H9 (cell line): ENCODE measurements at regions not wholly inside any gene's neighbourhood (a gene's known extent, or its start where the extent isn't known, plus 50 kb on each side); places are given as distances from the start of the nearest gene placed in this dataset.

Source experiments
- DNase-seq: peaks from one replicate; pipeline ENCODE4 v3.0.0-alpha.2; 2017
- H2AFZ ChIP-seq: one replicate; pipeline ENCODE4 v1.6.1; 2013; ENCODE audit warnings: mild to moderate bottlenecking, low read length, control low read depth, moderate library complexity
- H2AK5ac ChIP-seq: 2 replicates; pipeline ENCODE4 v1.6.1; 2013; ENCODE audit warnings: low read length, control low read depth, mixed read lengths; ENCODE audit not compliant: insufficient read length
- H2BK120ac ChIP-seq: one replicate; pipeline ENCODE4 v1.6.1; 2013; ENCODE audit warnings: low read depth, mild to moderate bottlenecking, low read length, control low read depth, inconsistent platforms; ENCODE audit not compliant: poor library complexity, severe bottlenecking
- H2BK12ac ChIP-seq: 2 replicates; pipeline ENCODE4 v1.6.1; 2013; ENCODE audit warnings: low read length, control low read depth, mixed read lengths, low read depth; ENCODE audit not compliant: insufficient read length
- H2BK15ac ChIP-seq: 2 replicates; pipeline ENCODE4 v1.6.1; 2013; ENCODE audit warnings: low read depth, low read length, control low read depth
- H2BK20ac ChIP-seq: one replicate; pipeline ENCODE4 v1.6.1; 2013; ENCODE audit warnings: low read depth, mild to moderate bottlenecking, low read length, control low read depth, inconsistent platforms; ENCODE audit not compliant: poor library complexity, severe bottlenecking
- H2BK5ac ChIP-seq: 2 replicates; pipeline ENCODE4 v1.6.1; 2013; ENCODE audit warnings: low read length, control low read depth, mixed read lengths; ENCODE audit not compliant: insufficient read length
- H3K14ac ChIP-seq: 2 replicates; pipeline ENCODE4 v1.6.1; 2013; ENCODE audit warnings: low read length, control low read depth; ENCODE audit not compliant: insufficient read depth
- H3K18ac ChIP-seq: 2 replicates; pipeline ENCODE4 v1.6.1; 2013; ENCODE audit warnings: low read depth, mild to moderate bottlenecking, mixed read lengths, low read length, control low read depth; ENCODE audit not compliant: insufficient read length
- H3K23ac ChIP-seq: 2 replicates; pipeline ENCODE4 v1.6.1; 2013; ENCODE audit warnings: low read length, control low read depth, mixed read lengths, low read depth; ENCODE audit not compliant: insufficient read length
- H3K23me2 ChIP-seq: 2 replicates; pipeline ENCODE4 v1.6.1; 2013; ENCODE audit warnings: low read depth, mild to moderate bottlenecking, mixed read lengths, low read length, control low read depth; ENCODE audit not compliant: insufficient read length, poor library complexity, severe bottlenecking
- H3K27ac ChIP-seq: 2 replicates; pipeline ENCODE4 v1.5.1; 2013; ENCODE audit warnings: low read length, control low read depth, mixed read lengths, low read depth; ENCODE audit not compliant: insufficient read length
- H3K27me3 ChIP-seq: 2 replicates; pipeline ENCODE4 v1.6.1; 2013; ENCODE audit warnings: low read length, control low read depth, inconsistent platforms; ENCODE audit not compliant: insufficient read depth
- H3K4ac ChIP-seq: 2 replicates; pipeline ENCODE4 v1.6.1; 2013; ENCODE audit warnings: low read depth, mild to moderate bottlenecking, control low read depth, inconsistent platforms, low read length, moderate library complexity
- H3K4me1 ChIP-seq: 2 replicates; pipeline ENCODE4 v1.6.1; 2013; ENCODE audit warnings: low read length, control low read depth, inconsistent platforms; ENCODE audit not compliant: insufficient read depth
- H3K4me2 ChIP-seq: 2 replicates; pipeline ENCODE4 v1.6.1; 2013; ENCODE audit warnings: low read length, control low read depth, mixed read lengths; ENCODE audit not compliant: insufficient read length, insufficient read depth
- H3K56ac ChIP-seq: 2 replicates; pipeline ENCODE4 v1.6.1; 2013; ENCODE audit warnings: low read depth, mild to moderate bottlenecking, mixed read lengths, low read length, control low read depth; ENCODE audit not compliant: insufficient read length
- H3K79me1 ChIP-seq: 2 replicates; pipeline ENCODE4 v1.6.1; 2013; ENCODE audit warnings: low read depth, mild to moderate bottlenecking, moderate library complexity, low read length, control low read depth, inconsistent platforms; ENCODE audit not compliant: insufficient read depth, poor library complexity, severe bottlenecking
- H3K79me2 ChIP-seq: 2 replicates; pipeline ENCODE4 v1.6.1; 2013; ENCODE audit warnings: low read length, control low read depth, inconsistent platforms; ENCODE audit not compliant: insufficient read depth
- H3K9ac ChIP-seq: 2 replicates; pipeline ENCODE4 v1.6.1; 2013; ENCODE audit warnings: low read length, control low read depth, mixed read lengths; ENCODE audit not compliant: insufficient read length; ENCODE audit errors: extremely low read depth
- H3K9me3 ChIP-seq: one replicate; pipeline ENCODE4 v1.6.1; 2013; ENCODE audit warnings: low read depth, low read length, inconsistent platforms; ENCODE audit not compliant: control insufficient read depth
- H3T11ph ChIP-seq: one replicate; pipeline ENCODE4 v1.6.1; 2013; ENCODE audit warnings: mild to moderate bottlenecking, low read length, control low read depth, inconsistent platforms
- H4K20me1 ChIP-seq: one replicate; pipeline ENCODE4 v1.6.1; 2013; ENCODE audit not compliant: control insufficient read depth, insufficient read length, insufficient read depth
- H4K5ac ChIP-seq: 2 replicates; pipeline ENCODE4 v1.6.1; 2013; ENCODE audit warnings: low read depth, mild to moderate bottlenecking, mixed read lengths, low read length, control low read depth; ENCODE audit not compliant: insufficient read length
- H4K8ac ChIP-seq: replicated peaks from 2 replicates; pipeline ENCODE4 v1.6.1; 2013; ENCODE audit warnings: low read length, control low read depth, mixed read lengths, low read depth; ENCODE audit not compliant: insufficient read length
- H4K91ac ChIP-seq: 2 replicates; pipeline ENCODE4 v1.6.1; 2013; ENCODE audit warnings: low read depth, mild to moderate bottlenecking, moderate library complexity, mixed read lengths, low read length, control low read depth; ENCODE audit not compliant: insufficient read length
- H3K27ac Mint-ChIP-seq, 3 experiments: 2 replicates in 2 of 3; 3 replicates in 1 of 3; pipeline ENCODE4 v1.8.0; 2020 to 2021; ENCODE audit warnings: mixed read lengths in 3 of 3, mild to moderate bottlenecking in 1 of 3, moderate library complexity in 1 of 3
- H3K27me3 Mint-ChIP-seq: 2 replicates; pipeline ENCODE4 v1.8.0; 2021; ENCODE audit warnings: low read depth, mild to moderate bottlenecking, moderate library complexity, mixed read lengths
- H3K36me3 Mint-ChIP-seq, 3 experiments: 2 replicates in 2 of 3; 3 replicates in 1 of 3; pipeline ENCODE4 v1.8.0; 2020 to 2021; ENCODE audit warnings: low read depth in 3 of 3, mixed read lengths in 3 of 3; ENCODE audit not compliant: insufficient read depth in 1 of 3
- H3K4me1 Mint-ChIP-seq, 2 experiments: 2 replicates each; pipeline ENCODE4 v1.8.0; 2020; ENCODE audit warnings: mixed read lengths in 2 of 2
- H3K4me3 Mint-ChIP-seq, 2 experiments: 2 replicates in 1 of 2; 3 replicates in 1 of 2; pipeline ENCODE4 v1.8.0; 2020 to 2021; ENCODE audit warnings: mild to moderate bottlenecking in 2 of 2, mixed read lengths in 2 of 2, moderate library complexity in 1 of 2
- H3K9me3 Mint-ChIP-seq, 2 experiments: 2 replicates in 1 of 2; 3 replicates in 1 of 2; pipeline ENCODE4 v1.8.0; 2020; ENCODE audit warnings: mild to moderate bottlenecking in 2 of 2, mixed read lengths in 2 of 2, moderate library complexity in 1 of 2
- WGBS: extraction: QIAGEN DNeasy Blood & Tissue Kit; methylation state at CpG from one replicate; pipeline ENCODE4 v1.1.7; 2013; ENCODE audit warnings: missing lambda C conversion rate, low lambda C conversion rate, mixed read lengths; ENCODE audit not compliant: insufficient read length; ENCODE audit errors: extremely low coverage; 5-methylcytosine and 5-hydroxymethylcytosine counted together
- TF ChIP-seq, protein P1 (sequence below): fragments of 200-600 bp; sonication (generic); conservative IDR thresholded peaks from 3 replicates; pipeline ENCODE4 v1.8.0; 2021; ENCODE audit warnings: antibody characterized with exemption, mild to moderate bottlenecking

DNA sequence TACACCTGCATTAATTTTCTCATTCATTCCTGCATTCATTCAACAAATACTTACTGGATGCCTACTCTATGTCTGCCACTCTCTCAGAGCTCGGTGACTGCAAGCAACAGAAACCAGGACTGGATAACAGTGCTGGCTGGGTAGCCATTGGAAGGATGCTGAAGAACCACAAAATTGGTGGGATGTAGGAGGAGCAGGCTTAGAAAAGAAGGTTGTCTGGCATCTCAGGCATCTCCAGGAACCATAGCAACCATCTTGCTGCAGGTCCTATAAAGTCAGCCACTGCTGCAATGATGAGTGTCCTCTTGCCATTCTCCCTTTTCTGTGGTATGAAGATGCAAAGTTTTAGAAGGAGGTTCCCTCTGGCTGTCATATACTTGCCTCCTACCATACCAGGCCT, 168.6 kb downstream of the FGF18 start:
- H3K4me1 Mint-ChIP-seq = 0 out of 4 replicates have a peak, but pooled peaks cover 3% of the 10 kb centered on the region in 2 experiments
- H3K4me1 ChIP-seq = no peaks in the 10 kb centered on the region
- H3K36me3 Mint-ChIP-seq = no peaks in the 10 kb centered on the region
- no peaks in the 10 kb centered on the region for H4K20me1 ChIP-seq
- WGBS = no CpG with 5 or more reads among the region's 1 CpG
- no peak overlapping the region for H4K8ac ChIP-seq
- H2BK5ac ChIP-seq = no peak overlapping the region
- no peak overlapping the region for H3K4me2 ChIP-seq
- no peak overlapping the region for H2BK15ac ChIP-seq
- H3K18ac ChIP-seq = no peak overlapping the region
- no peak overlapping the region for H3K4ac ChIP-seq
- peaks cover 7% of the 10 kb centered on the region for H3K27me3 Mint-ChIP-seq
- no peaks in the 10 kb centered on the region for H3K27me3 ChIP-seq
- H2BK120ac ChIP-seq = no peak overlapping the region
- no peak overlapping the region for H2AK5ac ChIP-seq
- H3K56ac ChIP-seq = no peak overlapping the region
- H3K23me2 ChIP-seq = no peaks in the 10 kb centered on the region
- no peak overlapping the region for H3K23ac ChIP-seq
- no peak overlapping the region for H3T11ph ChIP-seq
- H2BK12ac ChIP-seq = no peak overlapping the region
- no peak overlapping the region for H2BK20ac ChIP-seq
- H3K9me3 ChIP-seq = no peaks in the 10 kb centered on the region
- H3K14ac ChIP-seq = no peak overlapping the region
- no peaks in the 10 kb centered on the region for H3K79me1 ChIP-seq
- no peak overlapping the region for H4K5ac ChIP-seq
- no peaks in the 10 kb centered on the region for H3K79me2 ChIP-seq
- no peak overlapping the region for H3K27ac ChIP-seq
- H3K9me3 Mint-ChIP-seq = no peaks in the 10 kb centered on the region
- H3K27ac Mint-ChIP-seq = no peak overlapping the region
- no peak for DNase-seq
- H4K91ac ChIP-seq = no peak overlapping the region
- no peak overlapping the region for H3K9ac ChIP-seq
- TF ChIP-seq, protein P1, sequence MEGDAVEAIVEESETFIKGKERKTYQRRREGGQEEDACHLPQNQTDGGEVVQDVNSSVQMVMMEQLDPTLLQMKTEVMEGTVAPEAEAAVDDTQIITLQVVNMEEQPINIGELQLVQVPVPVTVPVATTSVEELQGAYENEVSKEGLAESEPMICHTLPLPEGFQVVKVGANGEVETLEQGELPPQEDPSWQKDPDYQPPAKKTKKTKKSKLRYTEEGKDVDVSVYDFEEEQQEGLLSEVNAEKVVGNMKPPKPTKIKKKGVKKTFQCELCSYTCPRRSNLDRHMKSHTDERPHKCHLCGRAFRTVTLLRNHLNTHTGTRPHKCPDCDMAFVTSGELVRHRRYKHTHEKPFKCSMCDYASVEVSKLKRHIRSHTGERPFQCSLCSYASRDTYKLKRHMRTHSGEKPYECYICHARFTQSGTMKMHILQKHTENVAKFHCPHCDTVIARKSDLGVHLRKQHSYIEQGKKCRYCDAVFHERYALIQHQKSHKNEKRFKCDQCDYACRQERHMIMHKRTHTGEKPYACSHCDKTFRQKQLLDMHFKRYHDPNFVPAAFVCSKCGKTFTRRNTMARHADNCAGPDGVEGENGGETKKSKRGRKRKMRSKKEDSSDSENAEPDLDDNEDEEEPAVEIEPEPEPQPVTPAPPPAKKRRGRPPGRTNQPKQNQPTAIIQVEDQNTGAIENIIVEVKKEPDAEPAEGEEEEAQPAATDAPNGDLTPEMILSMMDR = no peak
- no peak overlapping the region for H3K4me3 Mint-ChIP-seq
- H2AFZ ChIP-seq = no peak overlapping the region
